Stomach (tissue), 4 donors: ENCODE measurements at regions not wholly inside any gene's neighbourhood (a gene's known extent, or its start where the extent isn't known, plus 50 kb on each side); places are given as distances from the start of the nearest gene placed in this dataset.

Experiments used
- EP300 ChIP-seq: sonication (generic); formaldehyde crosslinking; IDR thresholded peaks from one replicate; pipeline ENCODE4 v1.6.1; 2017; ENCODE audit warnings: antibody characterized with exemption
- POLR2A ChIP-seq, 4 donors: fragments of 450-650 bp; IDR thresholded peaks; one replicate each; pipeline ENCODE4 v1.6.1; 2016; ENCODE audit warnings: antibody characterized with exemption in 4 of 4, control low read depth in 2 of 4, mild to moderate bottlenecking in 1 of 4, moderate library complexity in 1 of 4
- POLR2AphosphoS5 ChIP-seq, 3 donors: sonication (generic); formaldehyde crosslinking; IDR thresholded peaks; one replicate each; pipeline ENCODE4 v1.6.1; 2016; ENCODE audit warnings: antibody characterized with exemption in 3 of 3
- TF ChIP-seq, protein P1 (sequence below), 7 experiments: fragments of 450-650 bp in 4 of 7; fragments of 200-600 bp in 3 of 7; sonication (generic) in 3 of 7; IDR thresholded peaks; one replicate each; pipeline ENCODE4 v1.5.1; 2016 to 2019; ENCODE audit warnings: antibody characterized with exemption in 7 of 7, control low read depth in 2 of 7, mild to moderate bottlenecking in 1 of 7

DNA sequence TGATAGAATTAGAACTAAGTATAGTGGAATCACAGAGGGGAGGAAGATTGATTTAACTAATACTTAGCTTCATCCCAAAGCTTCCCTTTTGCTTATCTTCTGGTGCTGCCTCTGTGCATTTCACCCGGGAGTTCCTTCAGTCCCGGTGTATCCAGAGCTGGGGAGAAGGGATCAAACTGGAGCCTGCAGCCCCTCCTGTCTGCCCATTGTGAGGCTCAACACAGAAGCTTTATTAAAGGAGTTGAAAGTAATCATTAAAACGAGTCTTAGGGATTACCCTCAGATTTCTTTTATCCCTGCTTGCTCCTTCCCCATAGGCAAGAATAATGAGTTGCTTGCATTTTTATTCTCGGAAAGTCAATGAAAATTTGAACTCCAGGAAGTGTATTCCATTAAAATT is 739.7 kb upstream of the DDX18 start:
- TF ChIP-seq, protein P1, sequence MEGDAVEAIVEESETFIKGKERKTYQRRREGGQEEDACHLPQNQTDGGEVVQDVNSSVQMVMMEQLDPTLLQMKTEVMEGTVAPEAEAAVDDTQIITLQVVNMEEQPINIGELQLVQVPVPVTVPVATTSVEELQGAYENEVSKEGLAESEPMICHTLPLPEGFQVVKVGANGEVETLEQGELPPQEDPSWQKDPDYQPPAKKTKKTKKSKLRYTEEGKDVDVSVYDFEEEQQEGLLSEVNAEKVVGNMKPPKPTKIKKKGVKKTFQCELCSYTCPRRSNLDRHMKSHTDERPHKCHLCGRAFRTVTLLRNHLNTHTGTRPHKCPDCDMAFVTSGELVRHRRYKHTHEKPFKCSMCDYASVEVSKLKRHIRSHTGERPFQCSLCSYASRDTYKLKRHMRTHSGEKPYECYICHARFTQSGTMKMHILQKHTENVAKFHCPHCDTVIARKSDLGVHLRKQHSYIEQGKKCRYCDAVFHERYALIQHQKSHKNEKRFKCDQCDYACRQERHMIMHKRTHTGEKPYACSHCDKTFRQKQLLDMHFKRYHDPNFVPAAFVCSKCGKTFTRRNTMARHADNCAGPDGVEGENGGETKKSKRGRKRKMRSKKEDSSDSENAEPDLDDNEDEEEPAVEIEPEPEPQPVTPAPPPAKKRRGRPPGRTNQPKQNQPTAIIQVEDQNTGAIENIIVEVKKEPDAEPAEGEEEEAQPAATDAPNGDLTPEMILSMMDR (IDR thresholded peaks at IDR 0.05), result no peak
- TF ChIP-seq POLR2A (IDR thresholded peaks at IDR 0.05), result no peak
- TF ChIP-seq POLR2AphosphoS5 (IDR thresholded peaks at IDR 0.05), result no peak
- TF ChIP-seq EP300, result no peak
